ENCODE measurements at regions not wholly inside any gene's neighbourhood (a gene's known extent, or its start where the extent isn't known, plus 50 kb on each side); places are given as distances from the start of the nearest gene placed in this dataset.

DNA sequence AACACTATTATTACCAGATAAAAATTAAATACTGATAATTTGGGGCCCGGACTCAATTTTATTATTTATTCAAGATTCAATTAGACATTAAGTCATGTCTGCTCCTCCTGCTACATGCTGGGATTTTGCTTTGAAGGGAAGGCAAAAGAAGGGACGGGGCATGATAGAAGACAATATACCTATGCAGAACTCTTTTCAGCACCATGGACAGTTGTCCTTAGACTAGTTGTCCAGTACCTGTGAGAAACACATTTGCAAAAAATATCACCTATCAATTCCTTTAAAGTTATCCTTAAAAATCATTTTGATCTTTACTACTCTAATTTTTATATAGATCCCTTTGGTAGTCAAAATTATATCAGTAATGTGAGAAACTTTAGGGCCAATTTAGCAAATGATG is 100.2 kb upstream of the SULT1C3 start:
- H3K36me3 Mint-ChIP-seq, result no peaks in the 10 kb centered on the region
- no peaks in the 10 kb centered on the region for H3K9me3 Mint-ChIP-seq
- H3K27ac Mint-ChIP-seq, result no peak overlapping the region
- no peaks in the 10 kb centered on the region for H3K4me1 Mint-ChIP-seq
- no peaks in the 10 kb centered on the region for H3K27me3 Mint-ChIP-seq (ENCODE audit: low read depth)
- TF ChIP-seq CTCF (IDR thresholded peaks at IDR 0.05; ENCODE audit: unreplicated experiment), result no peak
- no peak for DNase-seq (ENCODE audit: low spot score in 2 of 2, unreplicated experiment in 2 of 2)
- H3K4me3 Mint-ChIP-seq, result no peak overlapping the region

DNA sequence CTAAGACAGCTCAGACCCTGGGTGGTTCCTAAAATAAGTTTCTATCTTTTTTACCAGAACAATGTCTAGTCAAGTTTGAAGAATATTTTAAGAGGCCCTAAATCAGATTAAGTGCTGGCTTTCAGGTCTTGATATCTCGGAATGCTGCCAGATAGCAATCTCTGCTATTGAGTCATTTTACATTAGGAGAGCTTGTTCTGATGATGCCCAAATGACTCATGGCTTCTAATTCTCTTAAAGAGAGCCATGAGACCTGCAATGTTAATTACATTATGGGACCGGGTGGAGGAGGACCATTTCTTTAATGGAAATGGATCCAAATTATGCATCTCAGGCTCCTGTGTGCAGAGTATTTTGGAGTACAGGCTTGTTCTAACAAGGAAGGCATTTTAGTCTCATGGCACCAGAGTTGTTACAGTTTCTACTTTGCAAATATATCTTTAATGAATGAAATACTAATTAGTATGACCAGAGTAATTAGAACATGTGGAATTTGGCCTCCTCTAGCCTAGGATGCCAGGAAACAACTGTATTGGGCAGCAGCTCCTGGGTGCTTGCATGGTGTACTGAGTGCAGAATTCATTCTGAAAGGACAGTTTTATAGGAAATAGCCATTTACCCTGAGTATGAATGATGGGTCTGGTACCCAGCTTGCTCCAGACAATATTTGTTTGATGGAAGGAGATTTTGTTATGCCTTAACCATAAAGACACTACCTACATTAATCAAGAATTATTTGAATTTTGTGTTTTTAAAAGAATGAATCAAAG is 94.0 kb upstream of the SULT1C3 start:
- Mint-ChIP-seq H3K27me3 (ENCODE audit: low read depth) (no peaks in the 10 kb centered on the region), H3K4me1 (no peaks in the 10 kb centered on the region), H3K4me3 (no peak overlapping the region), H3K9me3 (no peaks in the 10 kb centered on the region), H3K36me3 (no peaks in the 10 kb centered on the region), H3K27ac (no peak overlapping the region)
- no peak for TF ChIP-seq CTCF (IDR thresholded peaks at IDR 0.05; ENCODE audit: unreplicated experiment)
- no peak for DNase-seq (ENCODE audit: low spot score in 2 of 2, unreplicated experiment in 2 of 2)

- Mint-ChIP-seq H3K27me3 (ENCODE audit: low read depth) (no peaks in the 10 kb centered on the region), H3K9me3 (no peaks in the 10 kb centered on the region), H3K4me3 (no peak overlapping the region), H3K27ac (no peak overlapping the region), H3K36me3 (no peaks in the 10 kb centered on the region), H3K4me1 (no peaks in the 10 kb centered on the region)
- no peak for DNase-seq (ENCODE audit: low spot score in 2 of 2, unreplicated experiment in 2 of 2)
- TF ChIP-seq CTCF (IDR thresholded peaks at IDR 0.05; ENCODE audit: unreplicated experiment), result no peak
These were observed 91.2 kb upstream of the SULT1C3 start for GRCh38 chr2:108148555-108148954.

- TF ChIP-seq CTCF (IDR thresholded peaks at IDR 0.05; ENCODE audit: unreplicated experiment), result no peak
- Mint-ChIP-seq H3K4me3 (no peak overlapping the region), H3K36me3 (no peaks in the 10 kb centered on the region), H3K4me1 (no peaks in the 10 kb centered on the region), H3K27ac (no peak overlapping the region), H3K27me3 (ENCODE audit: low read depth) (no peaks in the 10 kb centered on the region), H3K9me3 (no peaks in the 10 kb centered on the region)
- DNase-seq (ENCODE audit: low spot score in 2 of 2, unreplicated experiment in 2 of 2), result no peak
These were observed 85.3 kb upstream of the SULT1C3 start for GRCh38 chr2:108154366-108155061.

DNA sequence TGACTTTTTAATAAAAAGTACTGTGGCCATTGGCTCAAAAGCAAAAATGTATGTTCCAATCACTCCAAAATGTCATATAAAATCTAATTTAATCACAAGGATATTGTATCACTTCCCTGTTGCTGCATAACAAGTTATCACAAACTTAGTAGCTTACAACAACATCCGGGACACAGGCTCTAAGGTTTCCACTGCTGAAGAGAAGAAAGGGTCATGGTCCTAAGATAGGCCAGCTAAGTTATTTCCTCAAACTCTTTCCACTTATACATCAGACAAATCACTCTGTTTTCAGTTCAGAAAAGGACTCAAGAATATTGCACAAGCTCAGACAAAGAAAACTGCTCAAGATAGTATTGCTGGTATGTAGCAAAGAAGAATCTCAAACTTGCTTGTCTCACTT is 78.5 kb upstream of the SULT1C3 start:
- no peak for DNase-seq (ENCODE audit: low spot score in 2 of 2, unreplicated experiment in 2 of 2)
- peaks cover 1% of the 10 kb centered on the region for H3K27me3 Mint-ChIP-seq (ENCODE audit: low read depth)
- H3K9me3 Mint-ChIP-seq, result no peaks in the 10 kb centered on the region
- no peak overlapping the region for H3K4me3 Mint-ChIP-seq
- H3K36me3 Mint-ChIP-seq, result no peaks in the 10 kb centered on the region
- no peak overlapping the region for H3K27ac Mint-ChIP-seq
- no peaks in the 10 kb centered on the region for H3K4me1 Mint-ChIP-seq
- TF ChIP-seq CTCF (IDR thresholded peaks at IDR 0.05; ENCODE audit: unreplicated experiment), result no peak
